HL-60 (cell line): ENCODE measurements at regions not wholly inside any gene's neighbourhood (a gene's known extent, or its start where the extent isn't known, plus 50 kb on each side); places are given as distances from the start of the nearest gene placed in this dataset.

ENCODE experiments used
- DNase-seq, 2 experiments: peaks; one replicate each; pipeline ENCODE4 v3.0.0-alpha.2; 2010 to 2020; ENCODE audit warnings: low read depth in 1 of 2, low spot score in 1 of 2
- H3K27ac ChIP-seq: fragments of 250-450 bp; sonication (Bioruptor Pico); replicated peaks from 2 replicates; pipeline ENCODE4 v1.5.1; 2020; ENCODE audit warnings: mild to moderate bottlenecking, moderate library complexity
- H3K27me3 ChIP-seq: fragments of 250-450 bp; sonication (Bioruptor Pico); 2 replicates; pipeline ENCODE4 v1.5.1; 2021; ENCODE audit warnings: mild to moderate bottlenecking, moderate library complexity; ENCODE audit not compliant: insufficient read depth, poor library complexity, severe bottlenecking
- H3K4me3 ChIP-seq: replicated peaks from 2 replicates; pipeline ENCODE4 v1.5.1; 2011; ENCODE audit warnings: mild to moderate bottlenecking, control low read depth, low read length; ENCODE audit not compliant: insufficient read depth
- GABPA ChIP-seq: IDR thresholded peaks from 2 replicates; pipeline ENCODE4 v1.6.1; 2012; ENCODE audit warnings: low read depth
- POLR2AphosphoS5 ChIP-seq: IDR thresholded peaks from 2 replicates; pipeline ENCODE4 v1.6.1; 2012; ENCODE audit warnings: low read depth
- SPI1 ChIP-seq: IDR thresholded peaks from 2 replicates; pipeline ENCODE4 v1.6.1; 2012; ENCODE audit warnings: low read depth, mild to moderate bottlenecking, borderline replicate concordance
- TF ChIP-seq, protein P1 (sequence below): IDR thresholded peaks from 2 replicates; pipeline ENCODE4 v1.6.1; 2012; ENCODE audit warnings: low read depth; ENCODE audit not compliant: insufficient replicate concordance
- TF ChIP-seq, protein P2 (sequence below): IDR thresholded peaks from one replicate; pipeline ENCODE4 v1.5.1; 2011; ENCODE audit warnings: low read length, control low read depth, inconsistent platforms; ENCODE audit not compliant: insufficient read depth

DNA sequence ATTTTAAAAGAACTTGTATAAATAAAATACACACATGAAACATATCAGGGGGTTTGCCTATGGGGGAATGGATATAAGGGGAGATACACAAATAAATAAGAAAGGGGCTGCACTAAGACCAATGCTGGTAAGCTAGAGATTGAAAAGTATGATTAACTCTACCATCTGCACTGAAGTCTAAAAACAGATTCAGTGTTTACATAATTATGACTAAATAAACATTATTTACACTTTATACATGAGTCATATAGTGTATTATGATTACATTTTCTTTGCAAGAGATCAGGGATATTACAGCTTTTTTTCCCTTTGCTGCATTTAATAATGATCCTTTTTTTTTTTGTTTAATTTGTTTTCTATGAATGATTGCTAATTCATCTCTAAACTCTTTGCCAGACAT is 367.9 kb downstream of the TMEM38B start:
- TF ChIP-seq, protein P1, sequence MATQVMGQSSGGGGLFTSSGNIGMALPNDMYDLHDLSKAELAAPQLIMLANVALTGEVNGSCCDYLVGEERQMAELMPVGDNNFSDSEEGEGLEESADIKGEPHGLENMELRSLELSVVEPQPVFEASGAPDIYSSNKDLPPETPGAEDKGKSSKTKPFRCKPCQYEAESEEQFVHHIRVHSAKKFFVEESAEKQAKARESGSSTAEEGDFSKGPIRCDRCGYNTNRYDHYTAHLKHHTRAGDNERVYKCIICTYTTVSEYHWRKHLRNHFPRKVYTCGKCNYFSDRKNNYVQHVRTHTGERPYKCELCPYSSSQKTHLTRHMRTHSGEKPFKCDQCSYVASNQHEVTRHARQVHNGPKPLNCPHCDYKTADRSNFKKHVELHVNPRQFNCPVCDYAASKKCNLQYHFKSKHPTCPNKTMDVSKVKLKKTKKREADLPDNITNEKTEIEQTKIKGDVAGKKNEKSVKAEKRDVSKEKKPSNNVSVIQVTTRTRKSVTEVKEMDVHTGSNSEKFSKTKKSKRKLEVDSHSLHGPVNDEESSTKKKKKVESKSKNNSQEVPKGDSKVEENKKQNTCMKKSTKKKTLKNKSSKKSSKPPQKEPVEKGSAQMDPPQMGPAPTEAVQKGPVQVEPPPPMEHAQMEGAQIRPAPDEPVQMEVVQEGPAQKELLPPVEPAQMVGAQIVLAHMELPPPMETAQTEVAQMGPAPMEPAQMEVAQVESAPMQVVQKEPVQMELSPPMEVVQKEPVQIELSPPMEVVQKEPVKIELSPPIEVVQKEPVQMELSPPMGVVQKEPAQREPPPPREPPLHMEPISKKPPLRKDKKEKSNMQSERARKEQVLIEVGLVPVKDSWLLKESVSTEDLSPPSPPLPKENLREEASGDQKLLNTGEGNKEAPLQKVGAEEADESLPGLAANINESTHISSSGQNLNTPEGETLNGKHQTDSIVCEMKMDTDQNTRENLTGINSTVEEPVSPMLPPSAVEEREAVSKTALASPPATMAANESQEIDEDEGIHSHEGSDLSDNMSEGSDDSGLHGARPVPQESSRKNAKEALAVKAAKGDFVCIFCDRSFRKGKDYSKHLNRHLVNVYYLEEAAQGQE = no peak
- TF ChIP-seq, protein P2, sequence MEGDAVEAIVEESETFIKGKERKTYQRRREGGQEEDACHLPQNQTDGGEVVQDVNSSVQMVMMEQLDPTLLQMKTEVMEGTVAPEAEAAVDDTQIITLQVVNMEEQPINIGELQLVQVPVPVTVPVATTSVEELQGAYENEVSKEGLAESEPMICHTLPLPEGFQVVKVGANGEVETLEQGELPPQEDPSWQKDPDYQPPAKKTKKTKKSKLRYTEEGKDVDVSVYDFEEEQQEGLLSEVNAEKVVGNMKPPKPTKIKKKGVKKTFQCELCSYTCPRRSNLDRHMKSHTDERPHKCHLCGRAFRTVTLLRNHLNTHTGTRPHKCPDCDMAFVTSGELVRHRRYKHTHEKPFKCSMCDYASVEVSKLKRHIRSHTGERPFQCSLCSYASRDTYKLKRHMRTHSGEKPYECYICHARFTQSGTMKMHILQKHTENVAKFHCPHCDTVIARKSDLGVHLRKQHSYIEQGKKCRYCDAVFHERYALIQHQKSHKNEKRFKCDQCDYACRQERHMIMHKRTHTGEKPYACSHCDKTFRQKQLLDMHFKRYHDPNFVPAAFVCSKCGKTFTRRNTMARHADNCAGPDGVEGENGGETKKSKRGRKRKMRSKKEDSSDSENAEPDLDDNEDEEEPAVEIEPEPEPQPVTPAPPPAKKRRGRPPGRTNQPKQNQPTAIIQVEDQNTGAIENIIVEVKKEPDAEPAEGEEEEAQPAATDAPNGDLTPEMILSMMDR = no peak
- no peak for TF ChIP-seq GABPA
- no peak for TF ChIP-seq SPI1
- no peak for TF ChIP-seq POLR2AphosphoS5
- H3K4me3 ChIP-seq = no peak overlapping the region
- H3K27me3 ChIP-seq = no peaks in the 10 kb centered on the region
- H3K27ac ChIP-seq = no peak overlapping the region
- no peak for DNase-seq

DNA sequence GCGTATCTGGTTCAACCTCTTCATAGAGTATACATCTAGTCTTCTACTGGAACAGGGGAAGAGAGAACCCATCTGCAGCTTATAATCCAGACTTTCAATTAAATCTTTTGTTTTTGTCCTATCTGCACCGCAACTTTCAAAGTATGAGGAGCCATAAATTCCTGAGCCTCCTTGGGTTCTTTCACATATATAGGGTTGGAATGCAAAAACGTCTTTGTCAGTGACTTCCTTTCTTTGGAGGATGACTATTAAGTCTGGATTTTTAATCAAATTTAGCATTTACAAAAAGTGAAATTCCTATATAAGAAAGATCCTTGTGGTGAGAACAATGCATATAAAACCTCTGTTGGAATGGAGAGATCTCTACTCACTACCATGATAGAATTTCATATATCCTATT is 370.8 kb downstream of the TMEM38B start:
- H3K27me3 ChIP-seq = no peaks in the 10 kb centered on the region
- H3K4me3 ChIP-seq = no peak overlapping the region
- TF ChIP-seq, protein P2 = no peak
- no peak for TF ChIP-seq GABPA
- TF ChIP-seq SPI1 = no peak
- no peak for TF ChIP-seq POLR2AphosphoS5
- TF ChIP-seq, protein P1 = no peak
- DNase-seq = no peak
- H3K27ac ChIP-seq = no peak overlapping the region

DNA sequence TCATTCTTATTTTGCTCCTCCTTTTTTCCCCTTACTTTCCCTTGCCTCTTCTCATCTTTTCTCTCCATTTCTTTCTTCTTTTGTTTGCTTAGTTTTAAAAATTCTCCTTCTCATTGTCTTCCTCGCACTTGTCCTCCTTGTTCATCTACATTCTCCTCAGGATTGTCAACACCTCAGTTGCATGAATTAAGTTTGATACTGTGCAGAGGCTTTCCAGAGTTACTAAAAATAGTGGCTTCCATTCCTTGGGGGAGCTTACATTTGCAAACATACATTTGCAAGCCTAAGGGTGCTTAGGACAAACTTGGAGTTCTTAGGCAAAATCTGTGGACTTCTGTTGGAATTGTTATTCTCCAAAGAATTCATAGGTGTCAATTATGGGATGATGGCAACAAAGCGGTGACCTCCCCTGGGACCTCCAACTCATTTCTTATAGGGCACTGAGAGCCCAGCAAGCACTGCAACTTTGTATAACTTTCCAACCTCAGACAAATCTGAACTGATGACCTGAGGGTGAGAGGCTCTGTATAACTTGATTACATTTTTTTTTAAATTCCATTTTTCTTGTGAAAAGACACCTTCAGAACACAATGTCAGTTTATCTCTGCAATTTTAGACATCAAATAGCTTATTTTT is 371.4 kb downstream of the TMEM38B start:
- DNase-seq = no peak
- TF ChIP-seq, protein P1 = no peak
- TF ChIP-seq SPI1 = no peak
- TF ChIP-seq, protein P2 = no peak
- no peak for TF ChIP-seq POLR2AphosphoS5
- no peak for TF ChIP-seq GABPA
- Histone ChIP-seq H3K4me3 (no peak overlapping the region), H3K27ac (no peak overlapping the region), H3K27me3 (no peaks in the 10 kb centered on the region)
